Nephron (organoid): ENCODE measurements at regions not wholly inside any gene's neighbourhood (a gene's known extent, or its start where the extent isn't known, plus 50 kb on each side); places are given as distances from the start of the nearest gene placed in this dataset.

ENCODE experiments used
- H3K27ac Mint-ChIP-seq, 3 experiments: 2 replicates each; pipeline ENCODE4 v1.8.0; 2020; ENCODE audit warnings: mixed read lengths in 3 of 3, mild to moderate bottlenecking in 2 of 3, moderate library complexity in 1 of 3
- H3K27me3 Mint-ChIP-seq: 2 replicates; pipeline ENCODE4 v1.8.0; 2021; ENCODE audit warnings: low read depth, mild to moderate bottlenecking, moderate library complexity, mixed read lengths
- H3K36me3 Mint-ChIP-seq: 2 replicates; pipeline ENCODE4 v1.8.0; 2020; ENCODE audit warnings: low read depth, mixed read lengths
- H3K4me1 Mint-ChIP-seq: 2 replicates; pipeline ENCODE4 v1.8.0; 2020; ENCODE audit warnings: mixed read lengths
- H3K4me3 Mint-ChIP-seq, 3 experiments: 2 replicates each; pipeline ENCODE4 v1.8.0; 2020; ENCODE audit warnings: mild to moderate bottlenecking in 3 of 3, mixed read lengths in 3 of 3, moderate library complexity in 2 of 3
- H3K9me3 Mint-ChIP-seq: 2 replicates; pipeline ENCODE4 v1.8.0; 2020; ENCODE audit warnings: mixed read lengths
- TF ChIP-seq, protein P1 (sequence below), 3 experiments: fragments of 200-600 bp; sonication (generic); IDR thresholded peaks; one replicate each; pipeline ENCODE4 v1.5.0; 2021; ENCODE audit warnings: antibody characterized with exemption in 3 of 3; ENCODE audit not compliant: unreplicated experiment in 3 of 3

DNA sequence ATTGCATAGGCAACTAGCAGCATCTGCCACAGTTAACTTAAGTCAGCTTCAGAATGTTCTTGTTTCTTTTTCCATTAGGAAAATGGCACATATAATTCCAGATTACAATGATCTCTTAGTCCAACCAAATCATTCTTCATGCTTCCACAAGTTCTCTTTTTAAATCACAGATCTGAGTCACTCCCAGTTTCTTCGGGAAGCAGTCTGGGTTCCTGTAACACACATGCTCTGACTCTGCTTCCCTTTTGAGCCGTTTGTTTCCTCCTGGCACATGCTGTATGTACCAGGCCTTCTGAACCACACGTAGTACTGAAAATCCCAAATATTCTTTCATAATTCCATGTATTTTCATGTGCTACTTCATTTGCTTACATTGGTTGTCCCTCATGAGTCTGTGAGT lies 388.8 kb upstream of the PDE3A start:
- TF ChIP-seq, protein P1, sequence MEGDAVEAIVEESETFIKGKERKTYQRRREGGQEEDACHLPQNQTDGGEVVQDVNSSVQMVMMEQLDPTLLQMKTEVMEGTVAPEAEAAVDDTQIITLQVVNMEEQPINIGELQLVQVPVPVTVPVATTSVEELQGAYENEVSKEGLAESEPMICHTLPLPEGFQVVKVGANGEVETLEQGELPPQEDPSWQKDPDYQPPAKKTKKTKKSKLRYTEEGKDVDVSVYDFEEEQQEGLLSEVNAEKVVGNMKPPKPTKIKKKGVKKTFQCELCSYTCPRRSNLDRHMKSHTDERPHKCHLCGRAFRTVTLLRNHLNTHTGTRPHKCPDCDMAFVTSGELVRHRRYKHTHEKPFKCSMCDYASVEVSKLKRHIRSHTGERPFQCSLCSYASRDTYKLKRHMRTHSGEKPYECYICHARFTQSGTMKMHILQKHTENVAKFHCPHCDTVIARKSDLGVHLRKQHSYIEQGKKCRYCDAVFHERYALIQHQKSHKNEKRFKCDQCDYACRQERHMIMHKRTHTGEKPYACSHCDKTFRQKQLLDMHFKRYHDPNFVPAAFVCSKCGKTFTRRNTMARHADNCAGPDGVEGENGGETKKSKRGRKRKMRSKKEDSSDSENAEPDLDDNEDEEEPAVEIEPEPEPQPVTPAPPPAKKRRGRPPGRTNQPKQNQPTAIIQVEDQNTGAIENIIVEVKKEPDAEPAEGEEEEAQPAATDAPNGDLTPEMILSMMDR (IDR thresholded peaks at IDR 0.05; ENCODE audit: unreplicated experiment in 3 of 3) = no peak
- H3K9me3 Mint-ChIP-seq = no peaks in the 10 kb centered on the region
- H3K27me3 Mint-ChIP-seq = no peaks in the 10 kb centered on the region
- H3K36me3 Mint-ChIP-seq = no peaks in the 10 kb centered on the region
- no peak overlapping the region for H3K4me3 Mint-ChIP-seq
- H3K27ac Mint-ChIP-seq = no peak overlapping the region
- no peaks in the 10 kb centered on the region for H3K4me1 Mint-ChIP-seq

DNA sequence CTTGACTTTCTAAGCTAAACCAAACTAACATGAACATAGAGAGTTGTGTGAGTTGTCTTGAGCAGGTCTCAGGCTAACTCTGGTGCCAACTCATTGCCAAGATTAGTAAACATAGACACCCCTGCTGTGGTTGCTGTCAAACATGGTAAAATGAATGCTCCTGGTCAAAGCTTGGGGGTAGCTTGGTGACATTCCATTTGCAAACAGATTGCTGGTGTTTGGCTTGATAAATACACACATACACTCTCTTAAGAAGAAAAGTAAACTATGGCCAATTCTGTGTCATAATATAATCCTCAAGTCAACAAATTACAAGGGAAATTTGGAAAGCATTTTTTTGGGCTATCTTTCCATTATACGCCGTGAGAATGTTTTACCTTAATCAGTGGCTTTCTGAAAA lies 386.4 kb upstream of the PDE3A start:
- Mint-ChIP-seq H3K27me3 (no peaks in the 10 kb centered on the region), H3K36me3 (no peaks in the 10 kb centered on the region), H3K27ac (no peak overlapping the region), H3K4me1 (no peaks in the 10 kb centered on the region), H3K9me3 (no peaks in the 10 kb centered on the region), H3K4me3 (no peak overlapping the region)
- TF ChIP-seq, protein P1 (IDR thresholded peaks at IDR 0.05; ENCODE audit: unreplicated experiment in 3 of 3) = no peak

DNA sequence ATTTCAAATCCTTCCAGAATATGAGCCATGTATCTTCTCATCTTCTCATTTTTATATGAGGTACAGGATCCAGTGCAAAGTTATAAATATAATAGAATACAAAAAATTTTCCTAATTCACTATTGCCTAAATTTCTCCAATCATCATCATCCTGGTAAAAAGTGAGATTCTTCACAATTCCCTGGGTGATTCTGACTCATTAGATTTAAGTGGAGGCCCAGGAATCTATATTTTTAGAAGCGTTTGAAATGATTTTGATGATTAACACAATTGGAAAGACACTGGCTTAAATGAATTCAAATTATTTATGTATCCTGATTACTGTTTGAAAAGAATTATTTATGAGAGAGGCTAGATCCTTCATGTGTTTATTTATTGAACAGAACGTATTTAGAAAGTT lies 380.3 kb upstream of the PDE3A start:
- H3K36me3 Mint-ChIP-seq = no peaks in the 10 kb centered on the region
- H3K4me1 Mint-ChIP-seq = peaks cover 5% of the 10 kb centered on the region
- H3K27ac Mint-ChIP-seq = peak overlapping the region; percentile 1 to 41 (median 5)
- H3K4me3 Mint-ChIP-seq = no peak overlapping the region
- no peaks in the 10 kb centered on the region for H3K27me3 Mint-ChIP-seq
- H3K9me3 Mint-ChIP-seq = no peaks in the 10 kb centered on the region
- TF ChIP-seq, protein P1 (IDR thresholded peaks at IDR 0.05; ENCODE audit: unreplicated experiment in 3 of 3) = no peak

DNA sequence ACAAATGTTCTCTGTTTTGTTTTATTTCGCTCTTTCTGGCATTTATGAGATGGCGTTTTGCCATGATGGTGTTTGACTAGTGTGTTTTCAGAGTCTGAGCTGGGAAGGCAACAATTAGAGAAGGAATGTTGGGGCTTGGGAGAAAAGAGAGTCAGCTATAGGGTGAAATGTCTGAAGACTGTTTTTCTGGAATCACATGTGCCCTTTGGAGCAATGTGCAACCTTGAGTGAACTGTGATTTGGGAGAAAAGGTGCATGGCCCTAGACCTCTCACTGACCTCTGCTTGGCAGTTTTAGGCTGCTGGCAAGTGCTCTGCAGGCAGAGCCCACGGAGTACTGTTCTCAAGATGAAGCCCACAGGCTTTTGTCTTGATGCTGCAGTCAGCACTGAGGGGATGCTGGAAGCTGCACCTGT lies 379.9 kb upstream of the PDE3A start:
- Mint-ChIP-seq H3K4me3 (no peak overlapping the region), H3K27ac (peak overlapping the region; percentile 1 to 41 (median 5)), H3K27me3 (no peaks in the 10 kb centered on the region), H3K9me3 (no peaks in the 10 kb centered on the region), H3K36me3 (no peaks in the 10 kb centered on the region), H3K4me1 (peaks cover 5% of the 10 kb centered on the region)
- TF ChIP-seq, protein P1 (IDR thresholded peaks at IDR 0.05; ENCODE audit: unreplicated experiment in 3 of 3) = no peak

DNA sequence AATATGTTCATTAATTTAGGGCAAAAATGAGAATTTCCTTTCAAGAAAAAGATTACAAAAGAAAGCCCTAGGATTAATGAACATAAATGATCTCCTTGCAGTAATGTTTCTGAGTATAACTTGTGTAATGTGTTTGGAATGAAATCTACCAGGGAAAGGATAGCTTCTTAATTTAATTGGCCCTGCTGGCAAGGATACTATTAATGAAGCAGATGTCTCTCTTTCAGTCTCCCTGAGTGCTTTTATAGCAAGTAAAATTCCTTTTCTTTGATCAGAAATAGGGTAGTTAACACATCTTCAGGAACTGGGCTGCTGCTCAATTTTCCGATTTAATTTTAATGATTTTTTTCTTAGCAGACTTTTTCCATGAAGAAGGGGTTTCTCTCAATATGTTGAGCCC lies 379.4 kb upstream of the PDE3A start:
- H3K4me1 Mint-ChIP-seq = peaks cover 5% of the 10 kb centered on the region
- no peaks in the 10 kb centered on the region for H3K27me3 Mint-ChIP-seq
- TF ChIP-seq, protein P1 (IDR thresholded peaks at IDR 0.05; ENCODE audit: unreplicated experiment in 3 of 3) = no peak
- H3K4me3 Mint-ChIP-seq = no peak overlapping the region
- H3K27ac Mint-ChIP-seq = peak overlapping the region in 1 of 3 experiments; percentile 57
- no peaks in the 10 kb centered on the region for H3K9me3 Mint-ChIP-seq
- no peaks in the 10 kb centered on the region for H3K36me3 Mint-ChIP-seq

DNA sequence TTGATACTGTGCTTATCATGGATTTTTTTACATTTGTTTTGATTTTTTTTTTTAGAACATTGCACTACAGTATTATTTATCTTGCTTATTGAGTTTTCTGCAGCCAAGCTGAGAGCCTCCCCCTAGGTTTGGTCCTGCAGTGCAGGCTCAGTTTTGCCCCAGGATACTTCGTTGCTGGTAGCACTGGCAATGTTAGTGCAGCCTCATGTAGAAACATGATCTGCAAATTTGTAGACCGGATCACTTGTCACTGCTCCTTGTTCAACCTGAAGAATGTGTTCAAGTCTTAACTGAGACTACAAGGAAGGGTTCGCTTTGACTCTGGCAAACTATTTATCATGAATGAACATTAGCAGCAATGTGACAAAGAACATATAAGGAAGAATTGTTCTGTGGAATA lies 377.2 kb upstream of the PDE3A start:
- peaks cover 5% of the 10 kb centered on the region for H3K4me1 Mint-ChIP-seq
- TF ChIP-seq, protein P1 (IDR thresholded peaks at IDR 0.05; ENCODE audit: unreplicated experiment in 3 of 3) = no peak
- no peaks in the 10 kb centered on the region for H3K27me3 Mint-ChIP-seq
- H3K9me3 Mint-ChIP-seq = no peaks in the 10 kb centered on the region
- peak overlapping the region in 1 of 3 experiments; percentile 42 for H3K27ac Mint-ChIP-seq
- no peak overlapping the region for H3K4me3 Mint-ChIP-seq
- no peaks in the 10 kb centered on the region for H3K36me3 Mint-ChIP-seq
